Left kidney (tissue), 1 donor: ENCODE measurements at regions not wholly inside any gene's neighbourhood (a gene's known extent, or its start where the extent isn't known, plus 50 kb on each side); places are given as distances from the start of the nearest gene placed in this dataset.

Source experiments
- DNase-seq: peaks from one replicate; pipeline ENCODE4 v3.0.0-alpha.2; 2013

- no peak for DNase-seq
Measured at GRCh38 chr13:53144826-53145225, 116.2 kb downstream of the OLFM4 start.

GRCh38 chr13:53150568-53150967, 122.0 kb downstream of the OLFM4 start:
- DNase-seq = no peak

GRCh38 chr13:53151336-53152056, 122.9 kb downstream of the OLFM4 start:
- DNase-seq = peak; percentile 68

- DNase-seq = no peak
Measured at GRCh38 chr13:53152057-53152421, 123.4 kb downstream of the OLFM4 start.

- no peak for DNase-seq
Measured at GRCh38 chr13:53158201-53158600, 129.6 kb downstream of the OLFM4 start.

GRCh38 chr13:53159431-53159830, 130.8 kb downstream of the OLFM4 start:
- no peak for DNase-seq

GRCh38 chr13:53160211-53160610, 131.6 kb downstream of the OLFM4 start:
- no peak for DNase-seq

- DNase-seq = no peak
Measured at GRCh38 chr13:53161251-53161650, 132.6 kb downstream of the OLFM4 start.

GRCh38 chr13:53165261-53165660, 136.6 kb downstream of the OLFM4 start:
- DNase-seq = no peak

GRCh38 chr13:53167561-53167960, 138.9 kb downstream of the OLFM4 start:
- no peak for DNase-seq

GRCh38 chr13:53170910-53171309, 142.3 kb downstream of the OLFM4 start:
- no peak for DNase-seq

GRCh38 chr13:53174545-53174944, 145.9 kb downstream of the OLFM4 start:
- no peak for DNase-seq

GRCh38 chr13:53180684-53181083, 152.1 kb downstream of the OLFM4 start:
- DNase-seq = no peak

GRCh38 chr13:53182724-53183123, 154.1 kb downstream of the OLFM4 start:
- DNase-seq = no peak

GRCh38 chr13:53188120-53188519, 159.5 kb downstream of the OLFM4 start:
- DNase-seq = no peak

- no peak for DNase-seq
Measured at GRCh38 chr13:53189162-53189561, 160.5 kb downstream of the OLFM4 start.

- DNase-seq = no peak
Measured at GRCh38 chr13:53191091-53191490, 162.5 kb downstream of the OLFM4 start.

GRCh38 chr13:53197424-53197823, 168.8 kb downstream of the OLFM4 start:
- no peak for DNase-seq

GRCh38 chr13:53198017-53198416, 169.4 kb downstream of the OLFM4 start:
- no peak for DNase-seq

GRCh38 chr13:53198736-53199135, 170.1 kb downstream of the OLFM4 start:
- no peak for DNase-seq

- no peak for DNase-seq
Measured at GRCh38 chr13:53200075-53200474, 171.5 kb downstream of the OLFM4 start.

GRCh38 chr13:53200498-53201453, 172.2 kb downstream of the OLFM4 start:
- peak; percentile 65 for DNase-seq

- no peak for DNase-seq
Measured at GRCh38 chr13:53201454-53202225, 173.0 kb downstream of the OLFM4 start.
